Stimulated activated CD4-positive, alpha-beta T cell treated with anti-CD3 and anti-CD28 coated beads, Interleukin-1b, Interleukin-23, amount 100 ng/mL, for 1 hour (primary cell): ENCODE measurements at regions not wholly inside any gene's neighbourhood (a gene's known extent, or its start where the extent isn't known, plus 50 kb on each side); places are given as distances from the start of the nearest gene placed in this dataset.
"Not testable (repeated sequence)": the region's sequence is repeated elsewhere in the genome, so short reads cannot be mapped to it uniquely, and the experiment has no call there.

Source experiments
- DNase-seq, 2 donors: peaks; one replicate each; pipeline ENCODE4 v3.0.0-alpha.2; 2020; ENCODE audit warnings: low read depth in 2 of 2

- peak in 1 of 2 donors; percentile 77 for DNase-seq
Measured at GRCh38 chr16:46387720-46388119, 233.5 kb downstream of the SHCBP1 start.

- DNase-seq = peak in 1 of 2 donors; percentile 54
Measured at GRCh38 chr16:46386805-46387620, 234.2 kb downstream of the SHCBP1 start.

- DNase-seq = not testable (repeated sequence)
Measured at GRCh38 chr16:46386110-46386771, 234.9 kb downstream of the SHCBP1 start.

DNA sequence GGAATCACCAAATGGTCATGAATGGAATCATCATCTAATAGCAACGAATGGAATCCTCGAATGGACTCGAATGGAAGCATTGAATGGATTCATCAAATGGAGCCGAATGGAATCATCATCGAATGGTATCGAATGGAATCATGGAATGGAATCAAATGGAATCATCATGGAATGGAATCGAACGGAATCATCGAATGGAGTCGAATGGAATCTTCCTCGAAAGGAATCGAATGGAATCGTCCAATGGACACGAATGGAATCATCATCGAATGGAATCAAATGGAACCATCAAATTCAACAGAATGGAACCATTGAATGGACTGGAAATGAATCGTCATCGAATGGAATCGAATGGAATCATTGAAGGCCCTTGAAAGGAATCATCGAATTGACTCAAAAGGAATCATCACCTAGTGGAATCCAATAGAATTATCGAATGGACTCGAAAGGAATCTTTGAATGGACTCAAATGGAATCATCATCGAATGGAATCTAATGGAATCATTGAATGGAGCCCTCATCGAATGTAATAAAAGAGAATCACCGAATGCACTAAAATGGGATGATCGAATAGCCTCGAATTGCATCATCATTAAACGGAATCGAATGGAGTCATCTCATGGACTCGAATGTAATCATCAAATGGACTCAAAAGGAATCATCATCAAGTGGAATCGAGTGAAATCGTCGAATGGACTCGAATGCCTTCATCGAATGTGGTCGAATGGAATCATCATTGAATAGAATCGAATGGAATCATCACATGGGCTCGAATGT lies 236.7 kb downstream of the SHCBP1 start:
- not testable (repeated sequence) for DNase-seq

DNA sequence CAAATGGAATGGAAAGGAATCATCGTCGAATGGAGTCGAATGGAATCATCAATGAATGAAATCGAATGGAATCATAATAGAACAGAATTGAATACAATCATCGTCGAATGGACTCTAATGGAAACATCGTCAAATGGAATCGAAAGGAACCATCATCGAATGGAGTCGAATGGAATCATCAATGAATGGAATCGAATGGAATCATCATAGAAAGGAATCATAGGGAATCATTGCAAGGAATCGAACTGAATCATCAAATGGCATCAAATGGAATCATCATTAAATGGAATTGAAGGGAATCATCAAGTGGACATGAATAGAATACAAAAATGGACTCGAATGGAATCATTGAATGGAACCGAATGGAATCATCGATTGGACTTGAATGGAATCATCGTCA lies 237.6 kb downstream of the SHCBP1 start:
- DNase-seq = not testable (repeated sequence)

DNA sequence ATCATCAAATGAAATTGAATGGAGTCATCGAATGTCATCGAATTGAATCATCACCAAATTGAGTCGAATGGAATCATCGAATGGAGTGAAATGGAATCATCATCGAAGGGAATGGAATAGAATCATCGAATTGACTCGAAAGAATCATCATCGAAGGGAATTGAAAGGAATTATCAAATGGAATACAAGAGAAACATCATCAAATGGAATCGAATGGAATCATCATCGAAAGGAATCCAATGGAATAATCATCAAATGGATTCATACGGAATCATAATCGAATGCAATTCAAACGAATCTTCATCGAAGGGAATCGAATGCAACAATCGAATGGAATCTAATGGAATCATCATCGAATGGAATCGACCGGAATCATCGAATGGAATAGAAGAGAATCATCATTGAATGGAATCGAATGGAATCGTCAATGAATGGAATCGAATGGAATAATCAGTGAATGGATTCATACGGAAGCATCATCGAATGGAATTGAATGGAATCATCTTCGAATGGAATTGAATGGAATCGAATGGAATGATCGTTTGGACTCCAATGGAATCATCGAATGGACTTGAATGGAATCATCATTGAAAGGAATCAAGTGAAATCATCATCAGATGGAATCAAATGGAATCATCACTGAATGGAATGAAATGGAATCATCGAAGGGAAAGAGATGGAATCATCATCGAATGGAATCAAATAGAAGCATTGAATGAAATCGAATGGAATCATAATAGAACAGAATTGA lies 238.2 kb downstream of the SHCBP1 start:
- not testable (repeated sequence) for DNase-seq

GRCh38 chr16:46382079-46382478 lies 239.1 kb downstream of the SHCBP1 start:
- DNase-seq = not testable (repeated sequence)

- not testable (repeated sequence) for DNase-seq
Measured at GRCh38 chr16:46381344-46381743, 239.8 kb downstream of the SHCBP1 start.
